ENCODE measurements at regions not wholly inside any gene's neighbourhood (a gene's known extent, or its start where the extent isn't known, plus 50 kb on each side); places are given as distances from the start of the nearest gene placed in this dataset.

GRCh38 chr7:135827391-135827790 is 78.8 kb upstream of the FAM180A start:
- DNase-seq: no peak

GRCh38 chr7:135825406-135825805 is 76.8 kb upstream of the FAM180A start:
- no peak for DNase-seq

GRCh38 chr7:135822376-135822775 is 73.8 kb upstream of the FAM180A start:
- no peak for DNase-seq

- no peak for DNase-seq
Measured at GRCh38 chr7:135817583-135817982, 69.0 kb upstream of the FAM180A start.

- no peak for DNase-seq
Measured at GRCh38 chr7:135815033-135815432, 66.4 kb upstream of the FAM180A start.

GRCh38 chr7:135812148-135812547 is 63.5 kb upstream of the FAM180A start:
- no peak for DNase-seq

GRCh38 chr7:135811506-135811905 is 62.9 kb upstream of the FAM180A start:
- DNase-seq: no peak

GRCh38 chr7:135808206-135808605 is 59.6 kb upstream of the FAM180A start:
- DNase-seq: no peak

GRCh38 chr7:135803143-135803542 is 54.5 kb upstream of the FAM180A start:
- no peak for DNase-seq

- no peak for DNase-seq
Measured at GRCh38 chr7:135802697-135803096, 54.1 kb upstream of the FAM180A start.

- no peak for DNase-seq
Measured at GRCh38 chr7:135801877-135802276, 53.3 kb upstream of the FAM180A start.

- DNase-seq: peak; percentile 58 to 65
Measured at GRCh38 chr7:135801045-135801693, 52.6 kb upstream of the FAM180A start.

GRCh38 chr7:135800560-135800959 is 51.9 kb upstream of the FAM180A start:
- no peak for DNase-seq

- no peak for DNase-seq
Measured at GRCh38 chr7:135799881-135800280, 51.3 kb upstream of the FAM180A start.
